Activated CD8-positive, alpha-beta T cell treated with anti-CD3 and anti-CD28 coated beads for 36 hours (primary cell): ENCODE measurements at regions not wholly inside any gene's neighbourhood (a gene's known extent, or its start where the extent isn't known, plus 50 kb on each side); places are given as distances from the start of the nearest gene placed in this dataset.
A peak's percentile ranks its signal among the peaks of the same experiment; 100 is the strongest.
"Not testable (repeated sequence)": the region's sequence is repeated elsewhere in the genome, so short reads cannot be mapped to it uniquely, and the experiment has no call there.

Source experiments
- ATAC-seq: fragments of 200-7000 bp; cut with Tn5 transposase; one replicate; pipeline ENCODE4 v1.10.0; 2021; ENCODE audit warnings: mild to moderate bottlenecking, moderate library complexity
- CTCF ChIA-PET: fragments of 350-600 bp; sonication (Branson Sonifier 250); formaldehyde crosslinking; loops from one replicate; lab custom pipeline; 2021; ENCODE audit warnings: antibody characterized with exemption; lab: Charles Lee
- POLR2A ChIA-PET: fragments of 350-600 bp; sonication (Branson Sonifier 250); formaldehyde crosslinking; loops from one replicate; lab custom pipeline; 2021; ENCODE audit warnings: antibody characterized with exemption; lab: Charles Lee
- DNase-seq: peaks from one replicate; pipeline ENCODE4 v3.0.0-alpha.2; 2020
- H3K27ac Mint-ChIP-seq: one replicate; pipeline ENCODE4 v1.8.0; 2021; ENCODE audit warnings: mild to moderate bottlenecking, mixed read lengths
- H3K27me3 Mint-ChIP-seq: one replicate; pipeline ENCODE4 v1.8.0; 2021; ENCODE audit warnings: mixed read lengths
- H3K36me3 Mint-ChIP-seq: one replicate; pipeline ENCODE4 v1.8.0; 2021; ENCODE audit warnings: low read depth, mixed read lengths
- H3K4me1 Mint-ChIP-seq: one replicate; pipeline ENCODE4 v1.8.0; 2021; ENCODE audit warnings: low read depth, mixed read lengths
- H3K4me3 Mint-ChIP-seq: one replicate; pipeline ENCODE4 v1.8.0; 2021; ENCODE audit warnings: mild to moderate bottlenecking, moderate library complexity, mixed read lengths
- H3K9me3 Mint-ChIP-seq: one replicate; pipeline ENCODE4 v1.8.0; 2021; ENCODE audit warnings: mixed read lengths
- CTCF ChIP-seq: fragments of 200-600 bp; IDR thresholded peaks from one replicate; pipeline ENCODE4 v1.8.0; 2022; ENCODE audit warnings: antibody characterized with exemption, mild to moderate bottlenecking
- intact Hi-C: fragments of 100-400 bp; cut with micrococcal nuclease; formaldehyde crosslinking; loops from one replicate; pipeline ENCODE4 v1.10.0; 2022

- H3K9me3 Mint-ChIP-seq: no peaks in the 10 kb centered on the region
- H3K4me3 Mint-ChIP-seq: no peak overlapping the region
- no peak overlapping the region for H3K27ac Mint-ChIP-seq
- H3K4me1 Mint-ChIP-seq: no peaks in the 10 kb centered on the region
- H3K27me3 Mint-ChIP-seq: no peaks in the 10 kb centered on the region
- H3K36me3 Mint-ChIP-seq: no peaks in the 10 kb centered on the region
- ChIA-PET POLR2A (no interaction called here), CTCF (no interaction called here)
- intact Hi-C loops: no loop called here
- DNase-seq: no peak
- TF ChIP-seq CTCF: no peak
- no peak for ATAC-seq
These were observed 86.1 kb upstream of the TANC1 start for GRCh38 chr2:158882297-158882696.

- intact Hi-C loops: not testable (repeated sequence)
These were observed 83.9 kb upstream of the TANC1 start for GRCh38 chr2:158884552-158884951.

GRCh38 chr2:158885018-158885678 is 83.3 kb upstream of the TANC1 start:
- H3K4me3 Mint-ChIP-seq, intact Hi-C loops, H3K36me3 Mint-ChIP-seq, H3K9me3 Mint-ChIP-seq, H3K27ac Mint-ChIP-seq, H3K27me3 Mint-ChIP-seq, ATAC-seq, H3K4me1 Mint-ChIP-seq, POLR2A ChIA-PET: not testable (repeated sequence)
- DNase-seq: peak; percentile 72
- CTCF ChIA-PET: interaction anchor here (1.1 to 3.2 kb wide), 2 partner anchors 229 to 234 kb away, joined by 3 to 13 read pairs; no protein-coding TSS in a partner anchor

More at GRCh38 chr2:158884552-158884951, 83.9 kb upstream of the TANC1 start:
- POLR2A ChIA-PET, H3K4me1 Mint-ChIP-seq, H3K27me3 Mint-ChIP-seq, DNase-seq, ATAC-seq, H3K4me3 Mint-ChIP-seq, H3K9me3 Mint-ChIP-seq, H3K27ac Mint-ChIP-seq, H3K36me3 Mint-ChIP-seq: not testable (repeated sequence)
- CTCF ChIA-PET: interaction anchor here (1.1 to 3.2 kb wide), 2 partner anchors 230 to 234 kb away, joined by 3 to 13 read pairs; no protein-coding TSS in a partner anchor

GRCh38 chr2:158885679-158886050 is 82.8 kb upstream of the TANC1 start:
- intact Hi-C loops, ATAC-seq, DNase-seq, H3K4me1 Mint-ChIP-seq, H3K36me3 Mint-ChIP-seq, H3K4me3 Mint-ChIP-seq, H3K27ac Mint-ChIP-seq, H3K27me3 Mint-ChIP-seq, H3K9me3 Mint-ChIP-seq, POLR2A ChIA-PET: not testable (repeated sequence)
- CTCF ChIA-PET: interaction anchor here (1.1 to 3.2 kb wide), 2 partner anchors 229 to 233 kb away, joined by 3 to 13 read pairs; no protein-coding TSS in a partner anchor

- DNase-seq: no peak
- Mint-ChIP-seq H3K4me3 (no peak overlapping the region), H3K27me3 (no peaks in the 10 kb centered on the region), H3K4me1 (peaks cover 4% of the 10 kb centered on the region), H3K9me3 (peaks cover 6% of the 10 kb centered on the region), H3K27ac (no peak overlapping the region), H3K36me3 (no peaks in the 10 kb centered on the region)
- peak; percentile 70 for ATAC-seq
- ChIA-PET POLR2A (interaction anchor here (0.6 kb wide), 1 partner anchor 212 kb away, joined by 3 read pairs; no protein-coding TSS in a partner anchor), CTCF (no interaction called here)
- intact Hi-C loops: no loop called here
- no peak for TF ChIP-seq CTCF
These were observed 79.1 kb upstream of the TANC1 start for GRCh38 chr2:158889135-158889853.

- intact Hi-C loops: no loop called here
- Mint-ChIP-seq H3K36me3 (no peaks in the 10 kb centered on the region), H3K4me3 (no peak overlapping the region), H3K4me1 (peaks cover 4% of the 10 kb centered on the region), H3K9me3 (peaks cover 6% of the 10 kb centered on the region), H3K27me3 (no peaks in the 10 kb centered on the region), H3K27ac (no peak overlapping the region)
- ChIA-PET CTCF (no interaction called here), POLR2A (no interaction called here)
- ATAC-seq (no peak), DNase-seq (no peak)
- no peak for TF ChIP-seq CTCF
These were observed 78.0 kb upstream of the TANC1 start for GRCh38 chr2:158890296-158890905.
